ENCODE measurements at regions not wholly inside any gene's neighbourhood (a gene's known extent, or its start where the extent isn't known, plus 50 kb on each side); places are given as distances from the start of the nearest gene placed in this dataset.
A peak's percentile ranks its signal among the peaks of the same experiment; 100 is the strongest.
"Not testable (repeated sequence)": the region's sequence is repeated elsewhere in the genome, so short reads cannot be mapped to it uniquely, and the experiment has no call there.

DNA sequence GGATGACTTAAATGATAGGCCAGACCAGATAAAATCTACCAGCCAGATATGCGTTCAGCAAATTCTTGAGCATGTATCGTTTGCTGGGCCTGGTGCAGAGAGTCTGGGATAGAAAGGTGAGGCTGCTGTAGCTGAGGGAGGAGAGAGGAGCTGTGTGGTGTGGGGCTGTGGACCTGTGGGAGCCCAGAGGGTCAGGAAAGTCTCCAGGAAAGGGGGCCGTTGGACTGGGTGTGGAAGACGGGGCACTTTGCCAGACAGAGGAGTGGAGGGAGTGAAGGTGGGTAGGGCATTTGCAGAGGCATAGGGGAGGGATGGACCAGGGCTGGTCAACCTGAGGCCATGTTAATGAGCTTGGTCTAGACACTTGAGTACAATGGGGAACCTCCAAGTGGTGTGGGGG, 124.7 kb upstream of the UNC5B start:
- DNase-seq = no peak

DNA sequence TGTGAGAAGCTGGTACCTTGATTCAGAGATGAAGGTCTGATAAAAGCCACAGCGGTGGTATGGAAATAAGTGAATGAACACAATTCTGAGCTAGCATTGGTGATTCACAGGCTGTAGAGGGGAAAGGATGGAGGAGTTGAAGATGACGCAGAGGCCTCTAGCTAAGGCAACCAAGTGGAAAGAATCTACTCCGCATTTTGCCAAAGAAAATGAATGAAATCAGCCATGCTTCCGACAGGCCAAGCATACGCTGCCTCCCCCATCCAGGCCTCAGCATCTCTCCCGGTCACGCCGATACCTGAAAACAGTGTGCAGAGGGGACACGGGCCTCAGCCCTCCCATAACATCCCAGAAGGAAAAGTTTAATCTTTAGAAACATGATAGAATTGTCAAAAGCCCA, 124.3 kb upstream of the UNC5B start:
- DNase-seq = peak; percentile 98

- not testable (repeated sequence) for DNase-seq
Observed at GRCh38 chr10:71088578-71088977, 123.8 kb upstream of the UNC5B start.

GRCh38 chr10:71089162-71089561, 123.2 kb upstream of the UNC5B start:
- DNase-seq = no peak

GRCh38 chr10:71090330-71090729, 122.0 kb upstream of the UNC5B start:
- DNase-seq = no peak

- no peak for DNase-seq
Observed at GRCh38 chr10:71090801-71091200, 121.6 kb upstream of the UNC5B start.

DNA sequence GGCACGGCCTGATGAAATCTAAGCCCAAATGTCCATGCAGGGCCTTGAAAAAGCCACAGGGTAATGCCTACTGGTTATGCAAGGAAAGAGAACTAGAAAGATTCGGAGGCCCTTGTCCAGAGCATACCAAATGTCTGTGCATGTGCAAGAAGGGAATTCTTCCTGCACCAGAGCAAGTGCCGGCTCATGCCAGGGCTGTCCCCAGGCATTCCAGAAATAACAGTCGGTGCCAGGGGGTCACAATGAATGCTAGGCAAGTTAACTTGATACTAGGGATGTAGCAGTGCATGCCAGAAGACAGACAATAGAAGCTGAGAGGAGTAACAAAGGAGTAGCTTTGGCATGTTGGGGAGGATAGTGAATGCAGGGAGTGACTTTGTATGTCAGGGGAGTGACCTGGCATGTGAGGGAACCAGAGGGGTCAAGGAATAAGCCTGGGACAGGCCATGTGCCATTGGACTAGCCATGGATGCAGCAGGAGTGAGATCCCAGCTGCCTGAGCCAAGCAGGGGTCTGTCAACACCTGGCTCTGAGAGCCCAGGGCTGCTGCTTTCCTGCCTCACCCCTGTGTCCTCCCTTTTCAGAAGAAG, 119.5 kb upstream of the UNC5B start:
- DNase-seq = peak; percentile 3

DNA sequence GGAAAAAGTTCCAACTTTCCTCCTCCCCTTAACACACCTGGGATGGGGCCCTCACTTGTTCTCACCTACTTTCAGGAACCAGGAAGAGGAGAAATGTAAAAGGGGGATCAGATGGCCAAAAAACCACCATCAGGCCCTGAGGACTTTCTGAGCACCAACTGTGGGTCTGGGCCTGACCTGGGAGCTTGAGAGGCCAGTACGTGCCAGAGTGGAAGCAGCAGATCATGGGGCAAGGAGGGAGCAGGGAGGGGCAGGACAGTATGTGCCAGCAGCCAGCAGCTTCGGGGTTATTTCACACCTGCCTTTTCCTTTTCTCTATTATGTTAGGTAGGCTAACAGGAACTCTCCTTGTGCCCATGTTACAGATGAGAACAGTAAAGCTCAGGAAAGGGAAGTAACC, 118.8 kb upstream of the UNC5B start:
- no peak for DNase-seq

- DNase-seq = no peak
Observed at GRCh38 chr10:71094712-71095390, 117.5 kb upstream of the UNC5B start.

- DNase-seq = no peak
Observed at GRCh38 chr10:71099731-71100361, 112.5 kb upstream of the UNC5B start.

- no peak for DNase-seq
Observed at GRCh38 chr10:71103961-71104360, 108.4 kb upstream of the UNC5B start.

DNA sequence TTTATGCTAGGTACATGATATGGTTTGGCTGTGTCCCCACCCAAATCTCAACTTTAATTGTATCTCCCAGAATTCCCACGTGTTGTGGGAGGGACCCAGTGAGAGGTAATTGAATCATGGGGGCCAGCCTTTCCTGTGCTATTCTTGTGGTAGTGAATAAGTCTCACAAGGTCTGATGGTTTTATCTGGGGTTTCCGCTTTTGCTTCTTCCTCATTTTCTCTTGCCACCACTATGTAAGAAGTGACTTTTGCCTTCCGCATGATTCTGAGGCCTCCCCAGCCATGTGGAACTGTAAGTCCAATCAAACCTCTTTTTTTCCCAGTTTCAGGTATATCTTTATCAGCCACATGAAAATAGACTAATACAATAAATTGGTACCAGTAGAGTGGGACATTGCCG, 106.2 kb upstream of the UNC5B start:
- not testable (repeated sequence) for DNase-seq

GRCh38 chr10:71107117-71107516, 105.3 kb upstream of the UNC5B start:
- not testable (repeated sequence) for DNase-seq

DNA sequence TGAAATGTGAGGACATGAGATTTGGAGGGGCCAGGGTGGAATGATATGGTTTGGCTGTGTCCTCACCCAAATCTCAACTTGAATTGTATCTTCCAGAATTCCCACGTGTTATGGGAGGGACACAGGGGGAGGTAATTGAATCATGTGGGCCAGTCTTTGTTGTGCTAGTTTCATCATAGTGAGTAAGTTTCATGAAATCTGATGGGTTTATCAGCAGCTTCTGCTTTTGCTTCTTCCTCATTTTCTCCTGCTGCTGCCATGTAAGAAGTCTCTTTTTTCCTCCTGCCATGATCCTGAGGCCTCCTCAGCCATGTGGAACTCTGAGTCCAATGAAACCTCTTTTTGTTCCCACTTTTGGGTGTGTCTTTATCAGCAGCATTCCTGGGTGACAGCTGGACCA, 104.3 kb upstream of the UNC5B start:
- DNase-seq = not testable (repeated sequence)

- DNase-seq = no peak
Observed at GRCh38 chr10:71112138-71112785, 100.1 kb upstream of the UNC5B start.

DNA sequence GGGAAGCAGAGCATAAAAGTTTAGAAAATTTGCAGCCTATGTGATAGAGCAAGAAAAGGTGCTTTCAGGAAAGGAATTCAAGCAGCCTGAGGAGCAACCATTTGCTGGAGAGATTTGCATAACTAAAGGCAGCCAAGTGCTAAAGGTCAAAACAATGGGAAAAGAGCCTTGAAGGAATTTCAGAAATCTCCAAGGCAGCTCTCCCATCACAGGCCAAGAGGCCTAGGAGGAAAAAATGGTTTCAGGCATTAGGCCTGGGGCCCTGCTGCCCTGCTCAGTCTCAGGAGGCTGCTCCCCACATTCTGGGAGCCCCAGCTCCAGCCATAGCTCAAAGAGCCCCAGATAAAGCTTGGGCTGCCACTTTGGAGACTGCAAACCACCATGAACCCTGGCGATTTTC, 95.9 kb upstream of the UNC5B start:
- no peak for DNase-seq

DNA sequence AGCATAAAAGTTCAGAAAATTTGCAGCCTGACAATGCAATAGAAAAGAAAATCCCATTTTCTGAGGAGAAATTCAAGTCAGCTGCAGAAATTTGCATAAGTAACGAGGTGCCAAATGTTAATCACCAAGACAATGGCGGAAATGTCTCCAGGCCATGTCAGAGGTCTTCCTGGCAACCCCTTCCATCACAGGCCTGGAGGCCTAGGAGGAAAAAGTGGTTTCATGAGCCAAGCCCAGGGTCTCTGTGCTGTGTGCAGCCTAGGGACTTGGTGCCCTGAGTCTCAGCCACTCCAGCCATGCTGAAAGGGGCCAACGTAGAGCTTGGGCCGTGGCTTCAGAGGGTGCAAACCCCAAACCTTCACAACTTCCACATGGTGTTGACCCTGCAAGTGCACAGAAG, 94.8 kb upstream of the UNC5B start:
- DNase-seq = not testable (repeated sequence)

DNA sequence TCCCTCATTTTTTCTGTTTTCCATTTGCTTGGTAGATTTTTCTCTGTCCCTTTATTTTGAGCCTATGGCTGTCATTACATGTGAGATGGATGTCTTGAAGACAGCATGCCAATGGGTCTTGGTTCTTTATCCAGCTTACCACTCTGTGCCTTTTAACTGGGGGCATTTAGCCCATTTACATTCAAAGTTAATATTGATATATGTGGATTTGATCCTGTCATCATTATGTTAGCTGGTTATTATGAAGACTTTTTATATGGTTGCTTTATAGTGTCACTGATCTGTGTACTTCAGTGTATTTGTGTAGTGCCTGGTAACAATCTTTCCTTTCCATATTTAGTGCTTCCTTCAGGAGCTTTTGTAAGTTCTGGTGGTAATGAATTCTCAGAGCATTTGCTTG, 89.3 kb upstream of the UNC5B start:
- DNase-seq = no peak

DNA sequence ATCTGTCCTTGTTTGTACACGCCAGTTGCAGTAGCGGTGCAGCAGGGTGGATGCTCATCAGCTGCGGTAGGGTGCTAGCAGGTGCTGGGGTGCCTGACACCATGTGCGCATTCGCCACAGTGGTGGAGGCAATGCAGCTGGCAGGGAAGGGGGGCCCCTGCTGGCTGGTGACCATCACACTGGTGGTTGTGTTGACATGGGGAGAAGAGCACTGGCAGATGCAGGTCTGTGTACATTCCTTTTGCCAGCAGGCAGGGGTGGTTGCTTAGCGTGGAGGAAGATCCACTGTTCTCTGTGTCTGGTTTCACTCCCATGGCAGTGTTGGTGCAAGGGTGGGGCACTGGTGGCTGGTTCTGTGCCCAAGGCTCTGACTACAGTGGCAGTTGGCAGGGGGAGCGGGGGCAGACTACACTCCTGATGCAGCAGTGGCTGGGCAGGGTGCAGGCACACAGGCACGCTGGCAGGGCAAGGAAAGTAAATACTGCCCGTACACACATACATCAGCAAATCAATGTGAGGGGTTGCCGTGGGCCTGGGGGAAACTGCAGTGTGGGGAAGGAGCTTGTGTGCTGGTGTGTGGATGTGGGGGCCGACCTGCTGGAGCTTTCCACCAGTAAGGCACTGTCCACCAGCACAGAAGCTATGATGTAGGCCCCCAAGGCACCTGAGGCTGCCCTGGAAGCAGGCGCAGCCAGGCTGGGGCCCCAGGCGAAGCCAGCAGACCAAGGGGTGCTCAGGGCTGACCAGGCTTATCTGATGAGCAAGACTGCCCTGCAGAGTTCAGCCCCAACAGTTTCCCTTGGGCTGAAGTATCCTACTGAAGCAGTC, 87.2 kb upstream of the UNC5B start:
- no peak for DNase-seq

GRCh38 chr10:71125749-71126107, 86.6 kb upstream of the UNC5B start:
- no peak for DNase-seq

DNA sequence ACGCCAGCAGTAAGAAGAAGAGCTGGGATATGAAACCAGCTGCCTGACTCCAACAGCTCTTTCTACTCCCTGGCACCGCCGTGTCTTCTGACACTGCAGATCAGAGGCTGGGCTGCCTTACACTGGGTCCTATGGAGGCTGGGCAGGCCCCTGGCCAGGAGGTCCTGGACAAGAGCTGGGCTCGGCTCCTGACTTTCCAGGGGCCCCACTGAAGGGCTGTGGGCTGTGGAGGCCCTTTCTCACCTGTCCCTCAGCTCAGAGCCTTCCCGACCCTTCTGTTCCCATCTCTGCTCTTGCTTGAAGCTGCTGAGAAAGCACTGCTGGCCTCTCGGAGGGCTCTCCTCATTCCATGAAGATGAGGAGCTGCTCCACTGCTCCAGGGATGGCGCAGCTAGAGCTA, 85.9 kb upstream of the UNC5B start:
- no peak for DNase-seq

- DNase-seq = no peak
Observed at GRCh38 chr10:71127104-71127503, 85.3 kb upstream of the UNC5B start.

GRCh38 chr10:71127773-71128172, 84.6 kb upstream of the UNC5B start:
- DNase-seq = no peak
